Stomach (tissue), 4 donors: ENCODE measurements at regions not wholly inside any gene's neighbourhood (a gene's known extent, or its start where the extent isn't known, plus 50 kb on each side); places are given as distances from the start of the nearest gene placed in this dataset.

Experiments
- POLR2A ChIP-seq, 4 donors: fragments of 450-650 bp; IDR thresholded peaks; one replicate each; pipeline ENCODE4 v1.6.1; 2016; ENCODE audit warnings: antibody characterized with exemption in 4 of 4, control low read depth in 2 of 4, mild to moderate bottlenecking in 1 of 4, moderate library complexity in 1 of 4
- TF ChIP-seq, protein P1 (sequence below), 7 experiments: fragments of 450-650 bp in 4 of 7; fragments of 200-600 bp in 3 of 7; sonication (generic) in 3 of 7; IDR thresholded peaks; one replicate each; pipeline ENCODE4 v1.5.1; 2016 to 2019; ENCODE audit warnings: antibody characterized with exemption in 7 of 7, control low read depth in 2 of 7, mild to moderate bottlenecking in 1 of 7

DNA sequence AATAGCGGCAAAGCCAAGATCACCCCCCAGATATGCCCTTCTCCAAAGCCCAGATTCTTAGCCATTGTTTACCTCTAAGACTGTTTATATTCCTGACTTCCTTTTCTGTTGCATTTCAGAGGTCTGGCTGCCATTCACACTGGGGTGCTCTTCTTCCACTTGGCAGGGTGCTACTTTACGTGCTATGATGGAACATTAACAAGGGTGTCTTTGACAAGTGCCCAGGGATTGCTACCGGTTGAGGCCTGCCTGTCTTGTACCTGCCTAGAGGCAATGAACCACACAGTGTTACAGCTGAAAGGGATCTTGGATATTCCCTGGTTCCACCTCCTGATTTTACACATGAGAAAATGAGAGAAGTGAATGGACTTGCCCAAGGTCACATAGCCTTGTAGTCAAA lies 352.1 kb upstream of the KIF2A start:
- TF ChIP-seq, protein P1, sequence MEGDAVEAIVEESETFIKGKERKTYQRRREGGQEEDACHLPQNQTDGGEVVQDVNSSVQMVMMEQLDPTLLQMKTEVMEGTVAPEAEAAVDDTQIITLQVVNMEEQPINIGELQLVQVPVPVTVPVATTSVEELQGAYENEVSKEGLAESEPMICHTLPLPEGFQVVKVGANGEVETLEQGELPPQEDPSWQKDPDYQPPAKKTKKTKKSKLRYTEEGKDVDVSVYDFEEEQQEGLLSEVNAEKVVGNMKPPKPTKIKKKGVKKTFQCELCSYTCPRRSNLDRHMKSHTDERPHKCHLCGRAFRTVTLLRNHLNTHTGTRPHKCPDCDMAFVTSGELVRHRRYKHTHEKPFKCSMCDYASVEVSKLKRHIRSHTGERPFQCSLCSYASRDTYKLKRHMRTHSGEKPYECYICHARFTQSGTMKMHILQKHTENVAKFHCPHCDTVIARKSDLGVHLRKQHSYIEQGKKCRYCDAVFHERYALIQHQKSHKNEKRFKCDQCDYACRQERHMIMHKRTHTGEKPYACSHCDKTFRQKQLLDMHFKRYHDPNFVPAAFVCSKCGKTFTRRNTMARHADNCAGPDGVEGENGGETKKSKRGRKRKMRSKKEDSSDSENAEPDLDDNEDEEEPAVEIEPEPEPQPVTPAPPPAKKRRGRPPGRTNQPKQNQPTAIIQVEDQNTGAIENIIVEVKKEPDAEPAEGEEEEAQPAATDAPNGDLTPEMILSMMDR (IDR thresholded peaks at IDR 0.05), result no peak
- TF ChIP-seq POLR2A (IDR thresholded peaks at IDR 0.05), result no peak
